Cardiac muscle cell (in vitro differentiated cells and primary cell): ENCODE measurements at regions not wholly inside any gene's neighbourhood (a gene's known extent, or its start where the extent isn't known, plus 50 kb on each side); places are given as distances from the start of the nearest gene placed in this dataset.

Source experiments
- DNase-seq, 2 donors: peaks; one replicate each; pipeline versions ENCODE4 v3.0.0 to v3.0.0-alpha.2; 2010 to 2017; ENCODE audit warnings: low read depth in 1 of 2, low spot score in 1 of 2
- H3K27ac ChIP-seq: fragments of 200-600 bp; sonication (generic); 2 replicates; pipeline ENCODE4 v1.5.1; 2016
- H3K27me3 ChIP-seq: fragments of 200-600 bp; sonication (generic); 2 replicates; pipeline ENCODE4 v1.6.0; 2016; ENCODE audit warnings: control low read depth
- H3K36me3 ChIP-seq: fragments of 200-600 bp; sonication (generic); 2 replicates; pipeline ENCODE4 v1.5.1; 2016; ENCODE audit warnings: control low read depth
- H3K4me1 ChIP-seq: fragments of 200-600 bp; sonication (generic); 2 replicates; pipeline ENCODE4 v1.8.1; 2017; ENCODE audit warnings: low read depth, mild to moderate bottlenecking, mixed run types
- H3K4me3 ChIP-seq: fragments of 200-600 bp; sonication (generic); 2 replicates; pipeline ENCODE4 v1.5.1; 2016; ENCODE audit warnings: mild to moderate bottlenecking
- H3K9me3 ChIP-seq: fragments of 200-600 bp; sonication (generic); 2 replicates; pipeline ENCODE4 v1.5.1; 2017; ENCODE audit warnings: low read depth, mild to moderate bottlenecking, control low read depth
- CTCF ChIP-seq: IDR thresholded peaks from 2 replicates; pipeline ENCODE4 v1.5.1; 2012; ENCODE audit warnings: low read depth, mild to moderate bottlenecking, low read length

DNA sequence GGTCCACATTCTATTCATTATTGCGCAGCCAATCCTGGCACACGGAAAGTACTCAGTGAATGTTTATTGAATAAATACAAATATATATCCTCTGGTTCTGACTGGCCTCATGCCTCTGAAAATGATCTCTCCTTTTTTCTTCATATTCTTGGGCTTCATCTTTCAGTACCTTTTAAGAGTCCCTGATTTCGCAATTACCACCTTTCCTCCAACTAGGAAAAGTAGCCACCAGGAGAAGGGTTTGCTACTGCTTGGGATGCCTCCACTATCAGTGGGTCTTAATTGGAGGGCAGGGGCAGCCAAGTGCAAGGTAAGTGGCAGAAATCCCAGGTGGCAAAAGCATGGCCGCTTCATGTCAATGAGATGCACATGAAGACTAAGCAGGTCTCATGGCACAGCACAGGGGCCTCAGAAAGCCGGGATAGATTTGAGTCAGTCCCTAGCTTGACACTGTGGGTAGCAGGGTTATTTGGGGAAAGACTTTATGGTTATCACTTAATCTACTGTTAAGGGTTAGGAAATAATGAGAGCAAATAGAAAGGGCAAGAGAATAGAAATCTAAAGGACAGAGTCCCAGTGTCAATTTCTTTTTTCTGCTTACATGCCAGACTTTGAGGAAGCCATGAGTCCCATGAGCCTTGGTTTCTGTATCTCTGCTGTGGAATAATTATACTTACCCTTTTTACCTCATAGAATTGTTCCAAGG is 361.1 kb downstream of the MAN2A1 start:
- Histone ChIP-seq H3K27me3 (peaks cover 6% of the 10 kb centered on the region), H3K4me1 (no peaks in the 10 kb centered on the region), H3K9me3 (no peaks in the 10 kb centered on the region), H3K36me3 (no peaks in the 10 kb centered on the region), H3K4me3 (no peak overlapping the region), H3K27ac (no peak overlapping the region)
- DNase-seq: no peak
- no peak for TF ChIP-seq CTCF

GRCh38 chr5:110053205-110053604 is 363.5 kb downstream of the MAN2A1 start:
- no peak for DNase-seq
- TF ChIP-seq CTCF: no peak
- H3K27ac ChIP-seq: no peak overlapping the region
- H3K36me3 ChIP-seq: no peaks in the 10 kb centered on the region
- H3K9me3 ChIP-seq: no peaks in the 10 kb centered on the region
- H3K27me3 ChIP-seq: peaks cover 6% of the 10 kb centered on the region
- no peaks in the 10 kb centered on the region for H3K4me1 ChIP-seq
- H3K4me3 ChIP-seq: no peak overlapping the region

GRCh38 chr5:110053824-110054223 is 364.1 kb downstream of the MAN2A1 start:
- no peak overlapping the region for H3K4me3 ChIP-seq
- no peaks in the 10 kb centered on the region for H3K36me3 ChIP-seq
- H3K4me1 ChIP-seq: no peaks in the 10 kb centered on the region
- DNase-seq: no peak
- H3K9me3 ChIP-seq: no peaks in the 10 kb centered on the region
- peaks cover 3% of the 10 kb centered on the region for H3K27me3 ChIP-seq
- TF ChIP-seq CTCF: no peak
- H3K27ac ChIP-seq: no peak overlapping the region

GRCh38 chr5:110054240-110054639 is 364.5 kb downstream of the MAN2A1 start:
- no peaks in the 10 kb centered on the region for H3K9me3 ChIP-seq
- no peak overlapping the region for H3K27ac ChIP-seq
- H3K27me3 ChIP-seq: peaks cover 3% of the 10 kb centered on the region
- H3K4me1 ChIP-seq: no peaks in the 10 kb centered on the region
- DNase-seq: peak; percentile 68 to 76
- no peaks in the 10 kb centered on the region for H3K36me3 ChIP-seq
- peak; percentile 34 for TF ChIP-seq CTCF
- H3K4me3 ChIP-seq: no peak overlapping the region

DNA sequence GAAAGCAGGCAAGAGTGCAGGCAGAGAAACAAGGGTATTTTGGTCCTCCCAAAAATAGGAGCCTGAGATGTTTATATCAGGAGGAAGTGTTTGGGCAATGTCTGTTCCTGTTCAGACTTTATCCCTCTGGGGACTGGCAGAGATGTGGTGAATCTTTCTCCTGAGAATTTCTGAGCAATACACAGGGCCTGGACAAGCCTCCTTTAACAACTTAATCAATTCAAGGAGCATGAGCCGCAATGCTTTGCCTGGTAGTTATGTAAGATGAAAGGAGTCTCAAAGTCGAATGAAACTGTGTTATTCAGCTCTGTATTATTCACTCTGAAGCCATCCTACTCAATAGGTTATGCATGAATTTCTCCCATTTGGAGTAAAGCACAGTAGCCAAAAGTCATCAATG is 365.6 kb downstream of the MAN2A1 start:
- no peak overlapping the region for H3K4me3 ChIP-seq
- DNase-seq: no peak
- H3K4me1 ChIP-seq: no peaks in the 10 kb centered on the region
- no peaks in the 10 kb centered on the region for H3K36me3 ChIP-seq
- no peaks in the 10 kb centered on the region for H3K9me3 ChIP-seq
- no peak for TF ChIP-seq CTCF
- no peak overlapping the region for H3K27ac ChIP-seq
- H3K27me3 ChIP-seq: peaks cover 3% of the 10 kb centered on the region
